SK-N-DZ (cell line): ENCODE measurements at regions not wholly inside any gene's neighbourhood (a gene's known extent, or its start where the extent isn't known, plus 50 kb on each side); places are given as distances from the start of the nearest gene placed in this dataset.
A peak's percentile ranks its signal among the peaks of the same experiment; 100 is the strongest.
"Not testable (repeated sequence)": the region's sequence is repeated elsewhere in the genome, so short reads cannot be mapped to it uniquely, and the experiment has no call there.

ENCODE experiments used
- DNase-seq: peaks from one replicate; pipeline ENCODE4 v3.0.0-alpha.2; 2015; ENCODE audit warnings: low spot score

- no peak for DNase-seq
Observed at GRCh38 chr12:131250028-131250950, 296.6 kb downstream of the ADGRD1 start.

DNA sequence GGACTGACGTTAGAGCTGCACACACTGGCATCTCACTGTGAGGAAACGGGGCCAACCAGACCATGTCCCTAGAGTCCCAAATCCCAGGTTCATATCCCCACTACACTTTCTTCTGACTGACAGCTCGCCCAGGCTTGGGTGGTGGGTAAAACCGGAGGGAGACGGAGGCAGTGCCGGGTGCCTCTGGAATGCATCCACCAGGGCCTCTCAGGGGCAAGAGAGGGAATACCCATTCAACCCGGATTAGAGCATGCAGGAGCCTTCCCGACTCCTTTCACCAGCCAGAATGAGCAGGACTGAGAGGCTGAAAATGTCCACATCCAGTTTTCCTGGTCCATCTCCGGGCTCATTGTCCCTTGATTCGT lies 297.2 kb downstream of the ADGRD1 start:
- DNase-seq: no peak

- DNase-seq: peak; percentile 50
Observed at GRCh38 chr12:131251336-131252101, 297.8 kb downstream of the ADGRD1 start.

DNA sequence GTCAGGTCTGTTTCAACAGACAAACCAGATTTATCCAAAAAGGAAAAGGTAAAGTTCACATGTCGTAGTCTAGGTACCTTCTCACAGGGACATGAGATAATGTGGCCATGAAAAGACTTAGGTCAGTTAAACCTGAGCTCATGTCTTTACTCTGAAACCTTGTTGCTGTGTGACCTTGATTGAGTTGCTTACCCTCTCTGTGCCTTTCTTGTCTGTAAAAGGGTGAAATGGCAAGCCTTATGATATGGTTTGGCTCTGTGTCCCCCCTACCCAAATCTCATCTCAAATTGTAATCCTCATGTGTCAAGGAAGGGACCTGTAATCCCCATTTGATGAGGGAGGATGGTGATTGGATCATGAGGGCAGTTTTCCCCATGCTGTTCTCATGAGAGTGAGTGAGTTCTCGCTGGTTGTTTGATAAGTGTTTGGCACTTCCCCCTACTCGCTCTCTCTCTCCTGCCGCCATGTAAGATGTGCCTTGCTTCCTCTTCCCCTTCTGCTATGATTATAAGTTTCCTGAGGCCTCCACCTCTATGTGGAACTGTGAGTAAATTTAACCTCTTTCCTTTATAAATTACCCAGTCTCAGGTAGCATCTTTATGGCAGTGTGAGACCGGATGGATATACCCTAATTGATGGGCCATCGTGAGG lies 299.8 kb downstream of the ADGRD1 start:
- DNase-seq: no peak

DNA sequence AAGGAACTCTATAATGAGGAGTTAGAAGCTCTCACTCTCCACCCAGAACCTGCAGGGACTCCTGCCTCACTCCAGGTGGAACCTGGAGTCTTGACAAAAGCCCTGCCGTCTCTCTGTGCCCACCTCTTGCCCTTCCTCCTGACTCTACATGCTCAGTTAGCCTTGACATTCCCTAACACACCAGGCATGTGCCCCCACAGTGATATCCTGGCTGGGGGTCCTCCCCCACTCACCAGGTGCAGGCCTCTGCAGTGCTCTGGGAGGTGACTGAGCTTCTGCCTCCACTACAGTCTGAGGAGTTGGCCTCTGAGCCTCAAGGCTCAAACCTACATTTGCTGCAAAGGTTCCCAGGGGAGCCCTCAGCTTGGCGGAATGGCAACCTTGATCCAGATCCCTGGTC lies 300.7 kb downstream of the ADGRD1 start:
- no peak for DNase-seq

DNA sequence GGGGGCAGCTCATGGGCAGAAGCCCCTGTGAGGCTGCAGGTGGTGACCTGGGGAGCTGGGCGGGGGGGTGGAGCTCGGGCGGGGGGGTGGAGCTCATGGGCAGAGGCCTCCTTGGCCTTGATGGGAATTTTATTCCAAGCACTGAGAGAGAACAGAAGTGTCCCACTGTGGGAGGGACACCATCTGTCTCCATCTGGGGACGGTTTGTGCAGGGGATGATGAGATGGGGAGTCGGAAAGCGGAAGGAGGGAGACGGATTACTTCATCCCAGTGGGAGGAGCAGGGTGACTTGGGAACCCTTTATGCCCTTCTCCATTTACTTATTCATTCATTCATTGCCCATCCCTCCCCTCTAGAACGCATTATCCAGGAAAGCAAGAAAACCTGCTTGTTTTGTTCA lies 304.7 kb downstream of the ADGRD1 start:
- DNase-seq: no peak

DNA sequence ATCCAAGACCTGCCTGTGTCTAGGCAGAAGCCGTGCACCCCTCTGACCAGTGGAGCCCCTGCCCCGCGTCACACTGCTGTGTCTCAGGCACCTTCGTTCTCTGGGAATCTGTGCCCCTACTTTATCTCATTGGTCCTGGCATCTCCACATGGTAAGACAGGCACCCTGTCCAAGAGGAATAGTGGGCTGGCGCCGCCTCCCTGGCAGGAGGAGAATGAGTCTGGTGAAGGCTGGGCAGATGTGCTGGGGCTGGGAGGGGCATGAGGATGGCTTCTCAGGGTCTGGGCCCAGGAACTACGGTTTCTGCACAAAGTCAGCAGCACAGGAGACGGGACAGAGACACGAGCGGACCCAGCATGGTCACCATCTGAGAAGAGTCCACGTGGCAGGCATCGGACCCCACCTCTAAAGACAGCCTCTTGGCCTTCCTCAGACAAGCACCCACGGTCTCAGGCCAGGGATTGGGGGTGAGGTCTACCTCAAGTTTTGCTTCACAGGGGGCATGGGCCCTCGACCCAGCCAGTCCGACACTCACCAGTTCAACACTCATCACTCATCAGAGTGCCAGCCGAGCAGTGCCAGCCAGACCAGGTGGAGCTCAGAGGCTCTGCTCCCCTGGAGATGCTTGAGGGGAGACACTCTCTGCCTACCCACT lies 306.7 kb downstream of the ADGRD1 start:
- no peak for DNase-seq

- peak; percentile 61 for DNase-seq
Observed at GRCh38 chr12:131260954-131261353, 307.2 kb downstream of the ADGRD1 start.

DNA sequence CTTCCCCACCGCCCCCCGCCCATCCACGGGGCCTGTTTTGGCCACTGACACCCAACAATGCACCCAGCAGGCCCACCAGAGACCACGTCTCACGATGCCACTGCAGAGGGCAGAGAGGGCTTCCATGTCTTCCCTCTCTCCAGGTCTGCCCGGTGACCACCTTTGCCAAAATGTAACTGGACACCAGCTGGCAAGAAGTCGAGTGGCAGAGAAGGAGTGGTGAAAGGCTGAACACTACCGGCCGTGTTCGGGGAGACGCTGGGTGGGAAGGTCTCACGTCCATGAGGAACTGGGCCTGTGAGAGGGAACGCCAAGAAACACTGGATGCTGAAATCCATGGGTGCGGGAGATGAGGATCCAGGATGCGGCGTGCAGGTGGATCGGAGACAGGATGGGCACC lies 308.2 kb downstream of the ADGRD1 start:
- no peak for DNase-seq

GRCh38 chr12:131263626-131264025 lies 309.9 kb downstream of the ADGRD1 start:
- no peak for DNase-seq

DNA sequence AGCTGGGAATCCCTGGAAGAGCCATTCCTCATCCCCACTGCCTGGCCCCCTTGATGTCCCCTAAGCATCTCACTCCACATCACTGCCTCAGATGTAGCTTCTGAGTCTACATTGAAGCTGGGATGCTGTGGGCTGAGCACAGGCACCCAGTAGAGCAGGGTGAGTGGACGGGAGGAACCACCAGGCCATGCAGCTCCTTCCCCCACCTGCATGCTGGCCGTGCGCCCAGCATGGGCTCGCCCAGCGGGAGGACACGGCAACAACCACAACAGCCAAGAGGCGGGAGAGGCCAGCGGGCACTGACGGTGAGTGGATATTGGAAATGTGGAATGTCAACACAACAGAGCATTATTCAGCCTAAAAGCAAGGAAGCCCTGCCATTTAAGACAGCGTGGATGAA lies 310.9 kb downstream of the ADGRD1 start:
- DNase-seq: no peak

DNA sequence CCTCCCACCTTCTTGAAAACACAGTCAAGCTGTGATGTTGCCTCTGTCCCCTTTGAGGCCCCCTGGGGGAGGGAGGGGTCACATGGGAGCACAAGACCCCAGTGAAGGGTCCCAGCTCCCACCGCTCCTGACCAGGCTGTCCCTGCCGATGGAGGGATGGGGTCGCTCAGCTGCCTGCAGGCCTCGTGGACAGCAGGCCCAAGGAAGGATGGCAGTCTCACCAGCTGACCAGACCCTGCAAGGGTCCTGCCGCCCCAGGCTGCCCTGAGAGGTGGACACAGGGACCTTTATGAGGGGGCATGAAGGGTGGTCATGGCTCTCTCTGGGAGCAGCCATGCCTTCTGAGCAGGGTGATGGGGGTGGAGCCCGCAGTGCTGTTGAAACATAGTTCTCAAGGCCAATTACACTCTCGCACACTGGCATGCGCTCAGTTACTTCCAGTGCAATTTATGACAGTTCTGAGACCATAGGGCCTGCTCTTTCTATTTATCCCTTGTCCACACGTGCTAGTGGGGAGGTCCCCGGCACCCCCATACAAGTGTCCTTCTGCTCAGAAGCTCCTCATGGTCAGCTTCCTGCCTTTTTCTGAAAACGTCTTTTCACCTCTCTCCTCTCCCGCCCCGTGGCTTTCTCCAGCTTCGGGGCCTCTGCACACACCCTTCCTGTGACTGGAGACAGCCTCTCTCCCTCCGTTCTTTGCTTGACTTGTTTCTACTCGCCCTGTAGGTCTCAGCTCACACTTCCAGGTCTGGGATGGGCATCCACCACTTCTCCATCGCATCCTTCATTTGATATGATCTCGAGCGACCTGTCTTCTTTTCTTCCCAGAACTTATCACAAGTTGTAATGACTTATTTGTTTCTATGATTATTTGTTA lies 313.1 kb downstream of the ADGRD1 start:
- no peak for DNase-seq

DNA sequence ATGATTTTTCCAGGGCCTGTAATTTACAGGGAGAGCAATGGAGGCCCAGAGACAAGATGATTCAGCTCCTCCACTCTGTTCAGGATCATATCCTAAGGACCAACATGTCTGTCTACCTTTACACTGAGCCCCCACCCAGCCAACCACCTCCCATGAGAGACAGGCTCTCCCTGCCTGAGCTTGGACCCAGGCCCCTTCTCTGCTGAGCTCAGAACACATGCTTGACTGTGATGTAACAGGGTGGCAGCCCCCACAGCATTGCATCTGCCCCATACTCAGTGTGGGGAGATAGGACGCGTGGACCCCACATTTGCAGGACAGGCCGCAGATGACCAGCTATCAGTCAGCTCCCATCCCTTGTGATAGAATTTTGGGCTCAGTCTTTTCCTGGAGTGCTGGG lies 313.9 kb downstream of the ADGRD1 start:
- no peak for DNase-seq

- DNase-seq: not testable (repeated sequence)
Observed at GRCh38 chr12:131268123-131268522, 314.4 kb downstream of the ADGRD1 start.

DNA sequence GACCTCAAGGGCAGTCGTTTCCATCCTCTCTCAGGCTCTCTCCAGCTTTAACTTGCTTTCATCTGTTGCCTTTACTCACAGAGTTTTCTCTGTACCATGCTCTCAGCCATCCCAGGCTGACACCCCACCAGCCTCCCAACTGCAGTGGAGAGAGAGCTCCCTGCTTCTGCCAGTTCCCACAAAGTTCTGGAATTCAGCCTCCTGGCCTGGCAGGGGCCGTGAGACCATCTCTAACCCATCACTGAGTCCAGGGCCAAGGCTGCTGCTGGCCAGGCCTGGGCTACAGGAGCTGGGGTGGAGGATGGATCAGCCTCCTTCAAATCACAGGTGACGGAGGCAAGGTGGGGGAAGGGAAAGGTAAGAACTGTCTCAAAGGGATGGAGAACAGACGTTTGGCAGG lies 314.9 kb downstream of the ADGRD1 start:
- not testable (repeated sequence) for DNase-seq

- DNase-seq: no peak
Observed at GRCh38 chr12:131269551-131269950, 315.8 kb downstream of the ADGRD1 start.

GRCh38 chr12:131269977-131270376 lies 316.3 kb downstream of the ADGRD1 start:
- peak; percentile 66 for DNase-seq

DNA sequence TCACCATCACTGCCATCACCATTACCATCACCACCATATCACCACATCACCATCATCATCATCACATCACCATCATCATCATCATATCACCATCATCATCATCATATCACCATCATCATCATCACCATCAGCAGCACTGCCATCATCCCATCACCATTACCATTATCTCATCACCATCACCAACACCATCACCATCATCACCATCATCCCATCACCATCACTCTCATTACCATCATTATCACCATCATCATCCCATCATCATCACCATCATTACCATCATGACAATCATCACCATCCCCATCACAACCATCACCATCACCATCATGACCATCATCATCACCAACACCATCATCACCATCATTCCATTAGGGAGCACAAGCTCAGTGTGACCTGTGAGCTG lies 318.0 kb downstream of the ADGRD1 start:
- DNase-seq: no peak

GRCh38 chr12:131272283-131272814 lies 318.6 kb downstream of the ADGRD1 start:
- DNase-seq: not testable (repeated sequence)

DNA sequence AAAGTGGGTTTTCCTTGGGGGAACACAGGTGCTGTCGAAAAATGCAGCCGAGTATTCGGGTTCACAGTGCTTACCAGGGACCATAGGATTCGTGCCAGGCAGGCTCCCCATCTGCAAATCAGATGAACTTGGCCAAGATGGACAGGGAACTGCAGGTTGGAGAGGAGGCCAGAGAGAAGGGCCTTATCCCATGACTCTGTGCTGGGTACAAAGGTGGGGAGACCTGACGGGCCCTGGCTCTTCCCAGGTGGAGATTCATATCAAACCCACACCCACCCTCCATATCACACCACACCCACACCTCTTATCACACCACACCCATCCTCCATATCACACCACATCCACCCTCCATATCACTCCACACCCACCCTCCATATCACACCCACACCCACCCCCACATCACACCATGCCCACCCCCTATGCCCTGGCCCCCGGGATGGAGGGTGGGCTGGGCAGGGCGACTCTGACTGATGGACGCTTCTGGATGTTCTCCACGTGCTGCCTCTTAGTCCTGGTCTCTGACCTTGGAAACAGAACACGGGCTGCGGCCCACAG lies 319.7 kb downstream of the ADGRD1 start:
- DNase-seq: no peak
